ENCODE measurements at regions not wholly inside any gene's neighbourhood (a gene's known extent, or its start where the extent isn't known, plus 50 kb on each side); places are given as distances from the start of the nearest gene placed in this dataset.

GRCh38 chr3:177308286-177308685 lies 111.0 kb upstream of the TBL1XR1 start:
- TF ChIP-seq POLR2AphosphoS5 (IDR thresholded peaks at IDR 0.05; ENCODE audit: low read depth, low read length) (no peak), REST (IDR thresholded peaks at IDR 0.05; ENCODE audit: insufficient read depth in 1 of 2, low read depth in 2 of 2, low read length in 2 of 2) (no peak), TAF1 (IDR thresholded peaks at IDR 0.05; ENCODE audit: borderline replicate concordance, insufficient read depth, low read length) (no peak), SIN3A (IDR thresholded peaks at IDR 0.05; ENCODE audit: borderline replicate concordance, insufficient read depth, low read length) (no peak), FOXP2 (optimal IDR thresholded peaks at IDR 0.05; ENCODE audit: borderline replicate concordance, extremely low read depth, extremely low read length, insufficient read depth) (no peak)
